ENCODE measurements at regions not wholly inside any gene's neighbourhood (a gene's known extent, or its start where the extent isn't known, plus 50 kb on each side); places are given as distances from the start of the nearest gene placed in this dataset.

GRCh38 chr2:118183381-118183780 is 95.1 kb downstream of the INSIG2 start:
- TF ChIP-seq POLR2A (IDR thresholded peaks at IDR 0.05; ENCODE audit: low read depth): no peak
- no peak for TF ChIP-seq EP300 (IDR thresholded peaks at IDR 0.05)
- TF ChIP-seq CTCF (IDR thresholded peaks at IDR 0.05): no peak
- no peak for TF ChIP-seq POLR2AphosphoS5 (IDR thresholded peaks at IDR 0.05)
- Histone ChIP-seq H3K27me3 (peaks cover 0 to 5% (median 0%) of the 10 kb centered on the region in 4 donors), H3K36me3 (no peaks in the 10 kb centered on the region), H3K27ac (replicated peaks in 1 of 4) (no peak overlapping the region), H3K4me3 (no peak overlapping the region), H3K9me3 (no peaks in the 10 kb centered on the region), H3K4me1 (peaks cover 0 to 11% (median 9%) of the 10 kb centered on the region in 4 donors)
- no peak for DNase-seq (ENCODE audit: extremely low spot score)
- intact Hi-C loops (cut with DNase I): loop anchor here (10.0 kb wide), 1 partner anchor 169 kb away; the partner anchor contains the start of gene CCDC93
- 46% methylated on average over 9 of the region's 9 CpGs for WGBS

GRCh38 chr2:118179445-118179844 is 91.2 kb downstream of the INSIG2 start:
- Histone ChIP-seq H3K4me1 (no peaks in the 10 kb centered on the region), H3K4me3 (no peak overlapping the region), H3K27ac (replicated peaks in 1 of 4) (no peak overlapping the region), H3K27me3 (peaks cover 0 to 12% (median 0%) of the 10 kb centered on the region in 4 donors), H3K36me3 (no peaks in the 10 kb centered on the region), H3K9me3 (no peaks in the 10 kb centered on the region)
- TF ChIP-seq POLR2AphosphoS5 (IDR thresholded peaks at IDR 0.05) (no peak), CTCF (IDR thresholded peaks at IDR 0.05) (no peak), EP300 (IDR thresholded peaks at IDR 0.05) (no peak), POLR2A (IDR thresholded peaks at IDR 0.05; ENCODE audit: low read depth) (no peak)
- peak; percentile 39 for DNase-seq (ENCODE audit: extremely low spot score)
- WGBS: 85% methylated on average over 1 of the region's 1 CpG
- intact Hi-C loops (cut with DNase I): no loop called here

GRCh38 chr2:118177884-118178283 is 89.6 kb downstream of the INSIG2 start:
- DNase-seq (ENCODE audit: extremely low spot score): peak; percentile 72
- H3K9me3 ChIP-seq: no peaks in the 10 kb centered on the region
- no peaks in the 10 kb centered on the region for H3K4me1 ChIP-seq
- TF ChIP-seq CTCF (IDR thresholded peaks at IDR 0.05): no peak
- TF ChIP-seq POLR2A (IDR thresholded peaks at IDR 0.05; ENCODE audit: low read depth): no peak
- TF ChIP-seq POLR2AphosphoS5 (IDR thresholded peaks at IDR 0.05): no peak
- no peak for TF ChIP-seq EP300 (IDR thresholded peaks at IDR 0.05)
- H3K36me3 ChIP-seq: no peaks in the 10 kb centered on the region
- H3K4me3 ChIP-seq: no peak overlapping the region
- 68% methylated on average over 2 of the region's 2 CpGs for WGBS
- intact Hi-C loops (cut with DNase I): no loop called here
- H3K27me3 ChIP-seq: peaks cover 0 to 18% (median 0%) of the 10 kb centered on the region in 4 donors
- no peak overlapping the region for H3K27ac ChIP-seq (replicated peaks in 1 of 4)

- WGBS: 79% methylated on average over 3 of the region's 3 CpGs
- TF ChIP-seq POLR2AphosphoS5 (IDR thresholded peaks at IDR 0.05) (no peak), EP300 (IDR thresholded peaks at IDR 0.05) (no peak), POLR2A (IDR thresholded peaks at IDR 0.05; ENCODE audit: low read depth) (no peak), CTCF (IDR thresholded peaks at IDR 0.05) (no peak)
- peaks cover 0 to 19% (median 0%) of the 10 kb centered on the region in 4 donors for H3K27me3 ChIP-seq
- no peak overlapping the region for H3K4me3 ChIP-seq
- H3K9me3 ChIP-seq: no peaks in the 10 kb centered on the region
- H3K36me3 ChIP-seq: no peaks in the 10 kb centered on the region
- H3K4me1 ChIP-seq: no peaks in the 10 kb centered on the region
- intact Hi-C loops (cut with DNase I): no loop called here
- DNase-seq (ENCODE audit: extremely low spot score): peak; percentile 21
- H3K27ac ChIP-seq (replicated peaks in 1 of 4): no peak overlapping the region
Measured at GRCh38 chr2:118177318-118177717, 89.0 kb downstream of the INSIG2 start.

GRCh38 chr2:118176601-118177000 is 88.3 kb downstream of the INSIG2 start:
- intact Hi-C loops (cut with DNase I): no loop called here
- H3K9me3 ChIP-seq: no peaks in the 10 kb centered on the region
- peaks cover 0 to 25% (median 0%) of the 10 kb centered on the region in 4 donors for H3K27me3 ChIP-seq
- no peaks in the 10 kb centered on the region for H3K36me3 ChIP-seq
- peak; percentile 47 for DNase-seq (ENCODE audit: extremely low spot score)
- H3K4me1 ChIP-seq: no peaks in the 10 kb centered on the region
- no peak overlapping the region for H3K27ac ChIP-seq (replicated peaks in 1 of 4)
- H3K4me3 ChIP-seq: no peak overlapping the region
- WGBS: 79% methylated on average over 3 of the region's 3 CpGs
- TF ChIP-seq POLR2A (IDR thresholded peaks at IDR 0.05; ENCODE audit: low read depth) (no peak), POLR2AphosphoS5 (IDR thresholded peaks at IDR 0.05) (no peak), CTCF (IDR thresholded peaks at IDR 0.05) (no peak), EP300 (IDR thresholded peaks at IDR 0.05) (no peak)

Data from esophagus muscularis mucosa (tissue), 4 donors.